Suprapubic skin (tissue), 4 donors: ENCODE measurements at regions not wholly inside any gene's neighbourhood (a gene's known extent, or its start where the extent isn't known, plus 50 kb on each side); places are given as distances from the start of the nearest gene placed in this dataset.

Experiments
- DNase-seq, 2 donors: peaks; one replicate each; pipeline ENCODE4 v3.0.0-alpha.2; 2019; ENCODE audit warnings: low spot score in 2 of 2
- H3K27ac ChIP-seq: fragments of 200-600 bp; sonication (generic); one replicate; pipeline ENCODE4 v1.5.1; 2019
- H3K27me3 ChIP-seq: fragments of 200-600 bp; sonication (generic); one replicate; pipeline ENCODE4 v1.5.1; 2019
- H3K36me3 ChIP-seq: fragments of 200-600 bp; sonication (generic); one replicate; pipeline ENCODE4 v1.5.1; 2019
- H3K4me1 ChIP-seq: fragments of 200-600 bp; sonication (generic); one replicate; pipeline ENCODE4 v1.5.1; 2019
- H3K4me3 ChIP-seq: fragments of 200-600 bp; sonication (generic); one replicate; pipeline ENCODE4 v1.5.1; 2019; ENCODE audit warnings: mild to moderate bottlenecking
- H3K9me3 ChIP-seq: fragments of 200-600 bp; sonication (generic); one replicate; pipeline ENCODE4 v1.5.1; 2019
- CTCF ChIP-seq, 2 donors: fragments of 200-600 bp in 1 of 2; fragments of 450-650 bp in 1 of 2; sonication (generic) in 1 of 2; IDR thresholded peaks; one replicate each; pipeline ENCODE4 v1.5.1; 2016 to 2019; ENCODE audit warnings: antibody characterized with exemption in 2 of 2, mild to moderate bottlenecking in 1 of 2, moderate library complexity in 1 of 2
- EP300 ChIP-seq: sonication (generic); formaldehyde crosslinking; IDR thresholded peaks from one replicate; pipeline ENCODE4 v1.6.1; 2017; ENCODE audit warnings: antibody characterized with exemption
- POLR2A ChIP-seq, 2 donors: fragments of 450-650 bp; IDR thresholded peaks; one replicate each; pipeline ENCODE4 v1.6.1; 2017; ENCODE audit warnings: antibody characterized with exemption in 2 of 2, mild to moderate bottlenecking in 2 of 2, moderate library complexity in 2 of 2
- POLR2AphosphoS5 ChIP-seq, 3 donors: sonication (generic); formaldehyde crosslinking; IDR thresholded peaks; one replicate each; pipeline ENCODE4 v1.6.1; 2017; ENCODE audit warnings: antibody characterized with exemption in 3 of 3
- WGBS: methylation state at CpG from one replicate; pipeline ENCODE4 v1.1.5; 2018; 5-methylcytosine and 5-hydroxymethylcytosine counted together

DNA sequence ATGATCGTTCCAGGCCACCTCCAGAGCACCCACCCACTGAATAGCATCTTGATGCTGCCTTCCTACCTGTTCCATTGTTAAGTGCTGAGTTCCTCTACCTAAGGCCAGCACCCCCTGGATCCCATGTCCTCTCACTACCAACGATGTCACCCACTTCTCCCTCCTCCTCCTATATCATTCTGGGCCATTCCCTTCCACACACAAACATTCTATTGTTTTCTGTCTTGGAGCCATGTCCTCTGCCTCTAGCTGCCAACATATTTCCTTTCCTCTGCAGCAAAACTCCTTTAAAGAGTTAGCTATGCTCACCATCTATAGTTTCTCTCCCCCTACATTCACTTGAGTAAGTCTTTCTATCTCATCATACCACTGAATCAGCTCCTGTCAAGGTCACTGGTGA, 64.0 kb upstream of the ACKR3 start:
- 77% methylated on average over 2 of the region's 2 CpGs for WGBS
- no peak overlapping the region for H3K4me3 ChIP-seq
- no peak overlapping the region for H3K27ac ChIP-seq
- no peak for DNase-seq
- H3K27me3 ChIP-seq = peaks cover 21% of the 10 kb centered on the region
- H3K9me3 ChIP-seq = no peaks in the 10 kb centered on the region
- TF ChIP-seq CTCF (IDR thresholded peaks at IDR 0.05) (no peak), POLR2A (IDR thresholded peaks at IDR 0.05) (no peak), EP300 (no peak), POLR2AphosphoS5 (IDR thresholded peaks at IDR 0.05) (no peak)
- H3K36me3 ChIP-seq = no peaks in the 10 kb centered on the region
- H3K4me1 ChIP-seq = peaks cover 8% of the 10 kb centered on the region

DNA sequence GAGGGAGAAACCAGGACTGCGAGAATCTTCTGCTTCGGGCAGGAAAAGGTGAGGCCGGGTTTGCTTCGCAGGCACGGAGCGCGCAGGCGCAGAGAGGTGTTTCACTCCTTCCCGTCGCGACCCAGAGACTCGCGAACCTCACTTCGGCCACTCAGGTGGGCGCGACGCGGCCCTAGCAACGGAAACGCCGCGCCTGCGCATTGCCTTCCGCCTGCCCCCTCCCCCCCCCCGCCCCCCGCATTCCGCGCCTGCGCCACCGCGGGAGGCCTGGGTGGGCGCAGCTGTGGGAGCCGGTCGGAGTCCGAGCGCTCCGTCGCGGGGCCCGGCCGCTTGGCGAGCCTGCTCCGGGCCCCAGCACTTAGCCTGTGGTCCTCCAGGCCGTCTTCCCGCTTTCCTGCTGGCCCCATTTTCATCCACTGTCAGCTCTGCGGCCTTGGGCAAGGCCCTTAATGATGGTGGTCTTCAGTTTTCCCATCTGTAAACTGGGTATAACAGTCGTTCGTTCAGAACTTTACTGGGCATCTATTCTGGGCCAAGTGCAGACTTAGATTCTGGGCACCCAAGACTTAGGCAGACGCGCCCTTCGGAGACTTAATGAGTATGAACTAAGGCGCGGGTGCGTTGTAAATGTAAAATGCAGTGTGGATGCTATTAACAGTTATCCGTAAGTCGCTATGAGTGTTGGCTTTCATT, 62.1 kb upstream of the ACKR3 start:
- no peak overlapping the region for H3K27ac ChIP-seq
- WGBS = 46% methylated on average over 23 of the region's 56 CpGs
- peaks cover 21% of the 10 kb centered on the region for H3K27me3 ChIP-seq
- peak overlapping the region; percentile 48 for H3K4me3 ChIP-seq
- DNase-seq = no peak
- peaks cover 8% of the 10 kb centered on the region for H3K4me1 ChIP-seq
- TF ChIP-seq POLR2A (IDR thresholded peaks at IDR 0.05) (no peak), POLR2AphosphoS5 (IDR thresholded peaks at IDR 0.05) (no peak), EP300 (no peak), CTCF (IDR thresholded peaks at IDR 0.05) (no peak)
- no peaks in the 10 kb centered on the region for H3K9me3 ChIP-seq
- no peaks in the 10 kb centered on the region for H3K36me3 ChIP-seq

DNA sequence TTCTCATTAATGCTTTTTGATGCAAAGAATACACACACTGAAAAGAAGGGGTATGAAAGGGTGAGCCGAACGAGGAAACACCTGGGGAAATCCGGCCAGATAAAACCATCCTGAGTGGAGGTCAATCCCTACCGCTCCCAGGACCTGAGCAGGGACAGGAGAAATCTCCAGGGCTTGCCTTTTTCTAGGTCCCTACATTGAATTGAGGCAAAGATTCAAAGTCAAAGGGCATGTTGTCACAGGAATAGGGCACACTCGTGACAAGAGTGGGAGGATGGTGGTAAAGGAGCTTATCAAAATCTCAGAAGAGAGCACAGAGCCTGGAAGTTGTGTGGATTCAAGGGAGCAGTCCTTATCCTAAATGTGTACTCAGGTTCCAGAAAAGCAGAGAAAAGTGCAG, 61.2 kb upstream of the ACKR3 start:
- TF ChIP-seq EP300 (no peak), POLR2A (IDR thresholded peaks at IDR 0.05) (no peak), POLR2AphosphoS5 (IDR thresholded peaks at IDR 0.05) (no peak), CTCF (IDR thresholded peaks at IDR 0.05) (no peak)
- Histone ChIP-seq H3K4me1 (peaks cover 15% of the 10 kb centered on the region), H3K36me3 (no peaks in the 10 kb centered on the region), H3K9me3 (no peaks in the 10 kb centered on the region), H3K27me3 (peaks cover 21% of the 10 kb centered on the region), H3K27ac (no peak overlapping the region), H3K4me3 (no peak overlapping the region)
- DNase-seq = no peak
- WGBS = 83% methylated on average over 5 of the region's 5 CpGs

- DNase-seq = no peak
- Histone ChIP-seq H3K4me1 (peaks cover 15% of the 10 kb centered on the region), H3K9me3 (no peaks in the 10 kb centered on the region), H3K27me3 (peaks cover 21% of the 10 kb centered on the region), H3K36me3 (no peaks in the 10 kb centered on the region), H3K27ac (no peak overlapping the region), H3K4me3 (no peak overlapping the region)
- WGBS = 90% methylated on average over 2 of the region's 2 CpGs
- TF ChIP-seq POLR2A (IDR thresholded peaks at IDR 0.05) (no peak), EP300 (no peak), CTCF (IDR thresholded peaks at IDR 0.05) (no peak), POLR2AphosphoS5 (IDR thresholded peaks at IDR 0.05) (no peak)
Observed at GRCh38 chr2:236510034-236510433, 59.6 kb upstream of the ACKR3 start.

DNA sequence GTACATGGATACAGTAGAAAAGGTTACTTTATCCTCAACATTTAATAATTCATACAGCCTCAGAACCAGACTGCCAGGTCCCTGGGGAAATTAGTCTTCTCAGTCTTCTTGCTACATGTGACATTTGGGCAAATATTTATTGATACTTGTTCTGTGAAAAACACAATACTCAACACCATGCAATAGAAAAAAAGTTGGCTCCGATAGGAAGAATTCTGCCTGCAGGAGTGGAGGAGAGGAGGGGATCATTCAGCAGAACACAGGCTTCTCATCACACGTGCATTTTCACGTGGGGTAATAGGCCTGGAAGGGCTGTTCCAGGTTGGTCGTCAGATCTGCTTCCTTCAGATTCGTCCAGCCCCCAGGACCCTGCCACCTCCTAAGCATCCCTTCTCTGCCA, 58.4 kb upstream of the ACKR3 start:
- H3K27me3 ChIP-seq = peaks cover 18% of the 10 kb centered on the region
- DNase-seq = no peak
- TF ChIP-seq EP300 (no peak), CTCF (IDR thresholded peaks at IDR 0.05) (no peak), POLR2A (IDR thresholded peaks at IDR 0.05) (no peak), POLR2AphosphoS5 (IDR thresholded peaks at IDR 0.05) (no peak)
- H3K4me1 ChIP-seq = peaks cover 15% of the 10 kb centered on the region
- WGBS = 75% methylated on average over 5 of the region's 5 CpGs
- H3K4me3 ChIP-seq = no peak overlapping the region
- H3K9me3 ChIP-seq = no peaks in the 10 kb centered on the region
- H3K36me3 ChIP-seq = no peaks in the 10 kb centered on the region
- H3K27ac ChIP-seq = no peak overlapping the region
